Neural cell (in vitro differentiated cells): ENCODE measurements at regions not wholly inside any gene's neighbourhood (a gene's known extent, or its start where the extent isn't known, plus 50 kb on each side); places are given as distances from the start of the nearest gene placed in this dataset.

Experiments used
- CTCF ChIP-seq: fragments of 450-650 bp; IDR thresholded peaks from 2 replicates; pipeline ENCODE4 v1.5.1; 2014; ENCODE audit warnings: antibody characterized with exemption, mild to moderate bottlenecking, moderate library complexity; ENCODE audit not compliant: poor library complexity, severe bottlenecking
- EZH2 ChIP-seq: fragments of 200-600, 300-800 bp; shearing (Covaris generic), sonication (generic); IDR thresholded peaks from 2 replicates; pipeline ENCODE4 v1.6.1; 2014; ENCODE audit warnings: antibody characterized with exemption, low read length, borderline replicate concordance, mild to moderate bottlenecking; ENCODE audit not compliant: insufficient read depth, poor library complexity, severe bottlenecking
- RAD21 ChIP-seq: fragments of 450-650 bp; conservative IDR thresholded peaks from 2 replicates; pipeline ENCODE4 v1.6.1; 2014; ENCODE audit warnings: antibody characterized with exemption, mild to moderate bottlenecking, moderate library complexity
- TAF1 ChIP-seq: IDR thresholded peaks from 2 replicates; pipeline ENCODE4 v1.6.1; 2012; ENCODE audit warnings: low read depth

- TF ChIP-seq RAD21 (no peak), EZH2 (no peak), CTCF (no peak), TAF1 (no peak)
Measured at GRCh38 chr11:106216281-106216680, 138.8 kb downstream of the AASDHPPT start.
